COLO668 (cell line): ENCODE measurements at regions not wholly inside any gene's neighbourhood (a gene's known extent, or its start where the extent isn't known, plus 50 kb on each side); places are given as distances from the start of the nearest gene placed in this dataset.

Experiments used
- DNase-seq: peaks from one replicate; lab custom pipeline; 2025; ENCODE audit not compliant: unreplicated experiment; lab: John Stamatoyannopoulos, UW

DNA sequence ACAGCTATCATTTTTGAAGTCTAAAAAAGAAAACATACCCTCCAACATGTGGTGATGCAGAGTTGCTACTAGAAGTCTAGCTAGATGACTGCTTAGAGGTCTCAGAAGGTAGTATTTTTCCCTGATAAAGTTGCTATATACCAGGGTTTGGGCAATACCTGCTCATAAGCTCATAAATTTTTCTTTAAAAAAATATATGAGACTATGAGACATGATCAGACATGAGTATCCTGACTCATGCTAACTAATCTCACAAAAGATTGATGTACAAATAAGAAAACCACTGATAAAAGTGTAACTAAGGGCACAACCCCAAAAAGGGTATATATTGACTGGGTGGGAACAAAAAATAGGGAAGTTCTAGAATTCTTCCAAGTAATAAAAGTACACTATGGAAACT lies 740.9 kb downstream of the METTL15 start:
- no peak for DNase-seq

DNA sequence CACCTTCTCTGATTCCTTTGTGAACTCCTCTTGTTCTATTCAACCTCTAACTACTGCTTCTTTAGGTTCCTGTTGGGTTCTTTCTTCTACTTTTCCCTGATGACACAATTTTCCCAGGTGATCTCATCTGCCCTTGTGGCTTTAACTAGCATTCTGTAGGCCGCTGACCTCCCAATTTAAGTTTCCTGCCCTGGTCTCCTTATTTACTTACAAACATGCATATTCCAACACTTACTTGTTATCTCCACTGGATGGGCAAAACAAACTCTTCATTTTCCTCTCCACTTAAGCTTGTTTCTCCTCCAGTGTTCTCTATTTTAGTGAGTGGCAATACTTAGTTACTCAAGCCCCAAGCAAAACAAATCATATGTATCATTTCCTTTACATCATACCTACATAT lies 734.5 kb downstream of the METTL15 start:
- no peak for DNase-seq

DNA sequence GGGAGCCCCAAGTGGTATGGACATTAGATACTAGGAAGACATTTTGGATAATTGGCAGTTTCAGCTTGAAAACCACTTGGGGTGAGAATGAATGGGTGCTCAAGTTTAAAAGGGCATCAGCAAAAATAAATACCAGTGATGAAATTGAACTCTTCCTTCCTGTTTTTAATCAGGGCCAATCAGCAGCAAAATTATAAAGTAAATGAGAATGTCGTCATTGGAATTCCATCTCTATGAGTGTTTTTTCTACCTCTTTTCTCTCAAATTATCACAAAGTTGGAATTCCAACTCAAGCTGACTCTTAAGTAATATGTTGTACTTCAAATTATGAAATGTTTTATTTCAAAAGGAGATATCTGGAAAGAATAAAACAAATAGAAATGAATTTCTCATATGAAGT lies 730.6 kb downstream of the METTL15 start:
- no peak for DNase-seq

DNA sequence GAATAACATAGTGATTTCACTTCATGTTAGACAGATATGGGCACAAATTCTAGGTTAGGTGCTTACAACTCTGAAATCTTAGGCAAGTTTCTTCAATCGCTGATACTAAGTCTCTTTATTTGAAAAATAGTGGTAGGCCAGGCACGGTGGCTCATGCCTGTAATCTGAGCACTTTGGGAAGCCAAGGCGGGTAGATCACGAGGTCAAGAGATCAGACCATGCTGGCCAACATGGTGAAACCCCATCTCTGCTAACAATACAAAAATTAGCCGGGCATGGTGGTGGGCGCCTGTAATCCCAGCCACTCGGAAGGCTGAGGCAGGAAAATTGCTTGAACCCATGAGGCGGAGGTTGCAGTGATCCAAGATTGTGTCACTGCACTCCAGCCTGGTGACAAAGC lies 729.4 kb downstream of the METTL15 start:
- no peak for DNase-seq

GRCh38 chr11:28836285-28837081 lies 728.3 kb downstream of the METTL15 start:
- no peak for DNase-seq

GRCh38 chr11:28835790-28836189 lies 727.6 kb downstream of the METTL15 start:
- no peak for DNase-seq

GRCh38 chr11:28835317-28835716 lies 727.1 kb downstream of the METTL15 start:
- no peak for DNase-seq

DNA sequence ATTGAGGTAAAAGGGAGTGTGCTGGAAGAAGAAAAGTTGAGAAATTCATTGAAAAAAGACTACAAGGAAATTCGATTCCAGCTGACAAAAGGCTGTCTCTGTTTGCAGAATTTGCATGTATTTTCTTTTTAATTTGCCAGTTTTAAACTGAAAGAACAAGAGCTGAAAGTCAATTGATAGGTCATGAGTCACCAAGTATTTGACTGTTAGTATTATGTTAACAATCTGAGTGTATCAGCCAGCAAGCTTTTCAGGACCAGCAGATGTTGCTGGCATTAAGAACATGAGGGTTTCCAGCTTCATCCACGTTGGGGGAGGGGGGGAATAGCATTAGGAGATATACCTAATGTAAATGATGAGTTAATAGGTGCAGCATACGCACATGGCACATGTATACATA lies 726.7 kb downstream of the METTL15 start:
- peak; percentile 4 for DNase-seq

GRCh38 chr11:28833670-28834069 lies 725.5 kb downstream of the METTL15 start:
- DNase-seq = no peak

GRCh38 chr11:28833169-28833568 lies 725.0 kb downstream of the METTL15 start:
- no peak for DNase-seq

DNA sequence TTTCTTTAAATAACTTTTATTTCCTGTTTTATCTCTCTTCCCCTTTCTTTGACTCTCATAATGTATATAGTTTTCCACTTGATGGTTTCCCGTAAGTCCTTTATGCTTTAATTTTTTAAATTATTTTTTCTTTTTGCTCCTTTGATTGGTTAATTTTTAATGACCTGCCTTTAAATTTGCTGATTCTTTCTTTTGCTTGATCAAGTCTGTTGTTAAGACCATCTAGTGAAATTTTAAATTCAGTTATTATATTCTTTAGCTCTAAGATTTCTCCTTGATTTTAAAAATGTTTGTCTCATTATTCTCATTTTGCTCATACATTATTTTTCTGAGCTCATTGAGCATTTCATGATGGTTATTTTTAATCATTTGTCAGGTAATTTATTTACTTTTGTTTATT lies 718.6 kb downstream of the METTL15 start:
- DNase-seq = no peak

GRCh38 chr11:28822576-28822975 lies 714.4 kb downstream of the METTL15 start:
- no peak for DNase-seq

GRCh38 chr11:28820296-28820989 lies 712.3 kb downstream of the METTL15 start:
- no peak for DNase-seq

DNA sequence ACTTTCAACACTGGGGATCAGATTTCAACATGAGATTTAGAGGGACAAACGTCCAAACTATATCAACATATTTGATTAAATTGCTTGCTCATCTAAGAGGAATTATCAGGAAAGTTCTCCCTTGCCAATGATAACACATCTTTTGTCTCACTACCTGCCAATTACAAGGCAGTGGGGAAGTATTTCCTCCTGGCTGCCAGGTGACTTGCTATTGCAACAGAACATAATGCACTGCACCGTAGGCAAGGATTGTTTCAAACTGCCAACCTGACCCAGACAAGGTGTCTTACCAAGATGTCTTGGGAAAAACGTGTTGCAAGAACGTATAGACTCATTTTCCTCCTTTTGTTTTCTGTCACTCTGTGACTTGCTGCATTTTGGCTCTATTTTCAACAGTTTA lies 711.6 kb downstream of the METTL15 start:
- no peak for DNase-seq

- DNase-seq = no peak
These were observed 706.9 kb downstream of the METTL15 start for GRCh38 chr11:28815110-28815509.

GRCh38 chr11:28808771-28809170 lies 700.6 kb downstream of the METTL15 start:
- DNase-seq = no peak

DNA sequence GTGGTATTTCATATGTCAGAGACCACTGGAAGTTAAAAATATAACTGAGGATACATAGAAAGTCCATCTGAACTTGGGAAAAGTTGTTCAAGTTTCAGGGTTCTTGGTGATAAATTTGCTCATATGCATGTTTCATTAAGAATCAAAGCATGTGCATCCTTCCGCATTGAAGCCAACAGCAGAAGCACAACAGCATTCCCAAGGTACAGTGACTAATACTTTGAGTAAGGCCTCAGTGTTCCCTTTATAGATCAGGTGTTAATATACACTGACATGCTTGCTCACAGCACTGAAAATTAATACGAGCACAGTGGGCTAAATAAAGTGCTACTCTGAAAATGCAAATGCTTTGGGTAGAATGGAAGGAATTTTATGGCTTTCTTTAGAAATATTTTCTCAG lies 691.1 kb downstream of the METTL15 start:
- no peak for DNase-seq

GRCh38 chr11:28798286-28798685 lies 690.1 kb downstream of the METTL15 start:
- DNase-seq = no peak

- DNase-seq = no peak
These were observed 689.3 kb downstream of the METTL15 start for GRCh38 chr11:28797536-28797935.

GRCh38 chr11:28794405-28794804 lies 686.2 kb downstream of the METTL15 start:
- no peak for DNase-seq

DNA sequence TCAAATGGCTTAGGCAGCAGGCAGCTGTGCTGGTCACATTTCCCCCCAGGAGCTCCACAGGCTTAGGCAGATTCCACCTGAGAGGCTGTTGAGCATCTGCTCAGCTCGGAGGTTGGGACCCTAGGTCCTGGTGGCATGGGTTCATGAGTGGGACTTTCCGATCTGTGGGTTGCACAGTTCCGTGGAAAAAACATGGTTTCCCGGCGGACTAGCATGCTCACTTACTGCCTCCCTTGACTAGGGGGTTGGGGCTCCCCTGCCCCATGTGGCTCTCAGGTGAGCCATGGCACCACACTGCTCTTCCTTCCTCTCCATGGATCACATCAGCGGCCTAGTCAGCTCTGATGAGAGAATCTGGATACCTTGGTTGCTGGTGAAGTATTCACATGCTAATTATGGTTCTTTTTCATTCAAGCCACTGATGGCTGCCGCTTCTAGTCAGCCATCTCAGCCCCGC lies 685.1 kb downstream of the METTL15 start:
- no peak for DNase-seq

GRCh38 chr11:28792856-28793255 lies 684.7 kb downstream of the METTL15 start:
- DNase-seq = no peak
